ENCODE measurements at regions not wholly inside any gene's neighbourhood (a gene's known extent, or its start where the extent isn't known, plus 50 kb on each side); places are given as distances from the start of the nearest gene placed in this dataset.

DNA sequence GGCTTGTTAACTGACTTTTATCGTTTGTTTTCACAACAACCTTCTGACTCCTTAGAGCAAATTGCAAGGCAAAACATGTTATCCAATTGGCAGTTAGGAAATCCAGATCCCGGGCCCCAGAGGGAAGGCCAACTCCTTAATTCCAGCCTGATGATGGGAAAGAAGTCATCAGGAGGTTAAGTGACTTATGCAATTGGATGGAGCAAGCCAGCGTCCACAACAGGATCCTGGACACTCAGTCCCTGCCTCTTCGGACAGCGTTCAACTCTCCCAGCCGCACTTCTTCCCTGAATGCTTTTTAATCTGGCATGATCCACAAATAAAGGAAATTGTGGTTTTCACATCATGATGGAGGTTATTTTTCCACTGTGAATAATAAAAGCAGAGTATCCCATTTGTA lies 310.1 kb downstream of the RAB28 start:
- TF ChIP-seq, protein P1, sequence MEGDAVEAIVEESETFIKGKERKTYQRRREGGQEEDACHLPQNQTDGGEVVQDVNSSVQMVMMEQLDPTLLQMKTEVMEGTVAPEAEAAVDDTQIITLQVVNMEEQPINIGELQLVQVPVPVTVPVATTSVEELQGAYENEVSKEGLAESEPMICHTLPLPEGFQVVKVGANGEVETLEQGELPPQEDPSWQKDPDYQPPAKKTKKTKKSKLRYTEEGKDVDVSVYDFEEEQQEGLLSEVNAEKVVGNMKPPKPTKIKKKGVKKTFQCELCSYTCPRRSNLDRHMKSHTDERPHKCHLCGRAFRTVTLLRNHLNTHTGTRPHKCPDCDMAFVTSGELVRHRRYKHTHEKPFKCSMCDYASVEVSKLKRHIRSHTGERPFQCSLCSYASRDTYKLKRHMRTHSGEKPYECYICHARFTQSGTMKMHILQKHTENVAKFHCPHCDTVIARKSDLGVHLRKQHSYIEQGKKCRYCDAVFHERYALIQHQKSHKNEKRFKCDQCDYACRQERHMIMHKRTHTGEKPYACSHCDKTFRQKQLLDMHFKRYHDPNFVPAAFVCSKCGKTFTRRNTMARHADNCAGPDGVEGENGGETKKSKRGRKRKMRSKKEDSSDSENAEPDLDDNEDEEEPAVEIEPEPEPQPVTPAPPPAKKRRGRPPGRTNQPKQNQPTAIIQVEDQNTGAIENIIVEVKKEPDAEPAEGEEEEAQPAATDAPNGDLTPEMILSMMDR (conservative IDR thresholded peaks at IDR 0.05; ENCODE audit: low read depth, low read length): no peak
- TF ChIP-seq BHLHE40 (IDR thresholded peaks at IDR 0.05; ENCODE audit: low read depth, low read length) (no peak), CEBPB (IDR thresholded peaks at IDR 0.05; ENCODE audit: low read depth, low read length) (no peak), MAFK (IDR thresholded peaks at IDR 0.05; ENCODE audit: low read depth, low read length) (no peak), POLR2A (IDR thresholded peaks at IDR 0.05; ENCODE audit: low read depth, low read length) (no peak), MXI1 (IDR thresholded peaks at IDR 0.05; ENCODE audit: borderline replicate concordance, low read depth, low read length) (no peak), CHD1 (IDR thresholded peaks at IDR 0.05; ENCODE audit: low read depth, low read length) (no peak), NFE2L2 (IDR thresholded peaks at IDR 0.05; ENCODE audit: low read depth, low read length) (no peak), SMC3 (IDR thresholded peaks at IDR 0.05; ENCODE audit: low read depth, low read length) (no peak), RCOR1 (IDR thresholded peaks at IDR 0.05; ENCODE audit: insufficient replicate concordance, low read length) (no peak)
